Ishikawa (cell line): ENCODE measurements at regions not wholly inside any gene's neighbourhood (a gene's known extent, or its start where the extent isn't known, plus 50 kb on each side); places are given as distances from the start of the nearest gene placed in this dataset.

ENCODE experiments used
- CEBPB ChIP-seq: IDR thresholded peaks from 2 replicates; pipeline ENCODE4 v1.6.1; 2012
- CREB1 ChIP-seq: IDR thresholded peaks from 2 replicates; pipeline ENCODE4 v1.6.1; 2012; ENCODE audit warnings: low read depth
- EGR1 ChIP-seq: IDR thresholded peaks from 2 replicates; pipeline ENCODE4 v1.6.1; 2012
- EP300 ChIP-seq: IDR thresholded peaks from 2 replicates; pipeline ENCODE4 v1.6.1; 2012; ENCODE audit warnings: borderline replicate concordance
- FOXM1 ChIP-seq: IDR thresholded peaks from 2 replicates; pipeline ENCODE4 v1.6.1; 2012; ENCODE audit warnings: low read depth, borderline replicate concordance
- NFIC ChIP-seq: IDR thresholded peaks from 2 replicates; pipeline ENCODE4 v1.6.1; 2012
- RAD21 ChIP-seq: IDR thresholded peaks from 2 replicates; pipeline ENCODE4 v1.6.1; 2012; ENCODE audit warnings: low read depth
- REST ChIP-seq: IDR thresholded peaks from 2 replicates; pipeline ENCODE4 v1.6.1; 2012; ENCODE audit warnings: low read depth, mild to moderate bottlenecking
- TAF1 ChIP-seq: IDR thresholded peaks from 2 replicates; pipeline ENCODE4 v1.6.1; 2012; ENCODE audit warnings: low read depth, mild to moderate bottlenecking
- TCF12 ChIP-seq: IDR thresholded peaks from 2 replicates; pipeline ENCODE4 v1.6.1; 2012; ENCODE audit warnings: low read depth
- TEAD4 ChIP-seq: IDR thresholded peaks from 2 replicates; pipeline ENCODE4 v1.6.1; 2012
- USF1 ChIP-seq: IDR thresholded peaks from 2 replicates; pipeline ENCODE4 v1.6.1; 2012
- YY1 ChIP-seq: IDR thresholded peaks from 2 replicates; pipeline ENCODE4 v1.6.1; 2012; ENCODE audit warnings: low read depth
- ZBTB7A ChIP-seq: IDR thresholded peaks from 2 replicates; pipeline ENCODE4 v1.6.1; 2012; ENCODE audit warnings: low read depth
- TF ChIP-seq, protein P1 (sequence below): IDR thresholded peaks from 2 replicates; pipeline ENCODE4 v1.6.1; 2012

DNA sequence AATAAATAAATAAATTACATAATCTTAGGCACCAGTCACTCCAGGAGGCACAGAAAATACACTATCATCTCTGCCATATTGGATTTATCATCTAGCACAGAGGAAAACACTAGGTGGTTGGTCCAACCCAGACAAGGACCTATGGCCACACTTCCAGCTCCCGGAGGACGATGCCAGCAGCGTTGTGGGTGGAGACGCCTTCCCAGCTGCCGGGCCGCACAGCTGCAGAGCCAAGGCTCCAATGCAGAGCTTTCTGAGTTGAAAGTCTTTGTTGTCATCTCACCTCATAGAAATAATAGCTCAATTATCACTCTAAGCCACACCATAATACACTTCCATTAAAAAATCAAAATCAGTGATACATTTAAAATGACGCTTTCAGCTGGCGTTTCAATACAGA is 457.1 kb upstream of the SALL3 start:
- TF ChIP-seq FOXM1 (no peak), RAD21 (no peak), REST (no peak), CREB1 (no peak), ZBTB7A (no peak), EGR1 (no peak), NFIC (no peak), TEAD4 (no peak), EP300 (no peak)

DNA sequence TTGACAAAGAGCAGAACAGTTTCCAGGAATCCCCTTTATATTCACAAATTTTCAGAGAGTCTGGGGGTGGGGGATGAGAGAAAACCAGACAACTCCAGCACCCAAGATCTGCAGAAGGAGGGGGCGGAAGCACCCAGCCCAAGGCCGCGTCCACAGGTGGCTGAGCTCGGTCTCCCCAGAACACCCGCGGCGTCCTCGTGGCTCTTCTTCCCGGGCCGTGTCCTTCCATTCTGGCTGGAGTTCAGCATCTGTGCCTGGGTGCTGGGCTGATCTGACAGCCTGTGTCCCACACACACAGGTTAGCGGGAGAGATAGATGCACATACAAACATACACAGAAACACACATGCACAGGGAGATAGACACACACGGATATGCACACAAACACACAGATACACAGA is 455.8 kb upstream of the SALL3 start:
- TF ChIP-seq RAD21, result no peak

DNA sequence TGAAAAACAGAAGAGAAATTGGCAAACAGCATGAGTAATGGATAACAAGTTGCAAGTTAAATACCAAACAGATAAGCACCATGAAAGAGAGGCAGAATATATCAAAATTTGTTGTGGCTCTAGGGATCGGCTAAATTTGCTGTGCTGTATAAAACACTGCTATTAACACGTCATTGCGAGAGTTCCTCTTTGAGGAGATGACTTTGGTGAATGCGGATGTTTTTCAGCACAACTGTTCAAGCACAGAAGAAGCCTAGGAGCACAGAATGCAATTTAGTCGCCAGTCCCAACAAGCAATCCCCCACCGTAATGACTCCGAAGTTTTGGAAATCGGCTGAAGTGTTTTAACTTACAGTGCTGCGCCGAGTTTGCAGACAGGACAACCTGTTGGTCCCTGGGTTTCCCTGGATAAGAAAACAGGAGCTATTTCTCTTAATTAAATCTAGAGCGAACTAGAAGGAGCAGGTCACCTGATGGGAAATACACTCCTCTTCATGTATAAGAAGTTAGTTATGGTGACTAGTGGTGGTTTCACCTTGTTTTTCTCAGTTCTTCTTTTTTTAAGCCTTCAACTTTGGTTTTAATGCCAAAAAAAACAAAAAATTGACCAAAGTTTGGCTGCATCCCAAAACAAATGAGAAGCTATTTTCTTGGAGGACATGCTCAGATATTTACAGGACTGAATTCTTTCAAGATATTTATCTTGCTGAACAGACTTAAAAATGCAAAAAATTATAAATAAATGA is 454.1 kb upstream of the SALL3 start:
- TF ChIP-seq REST (no peak), TCF12 (no peak), CEBPB (no peak), FOXM1 (no peak), YY1 (no peak), TEAD4 (no peak), CREB1 (no peak), NFIC (no peak), ZBTB7A (no peak)
- TF ChIP-seq, protein P1, sequence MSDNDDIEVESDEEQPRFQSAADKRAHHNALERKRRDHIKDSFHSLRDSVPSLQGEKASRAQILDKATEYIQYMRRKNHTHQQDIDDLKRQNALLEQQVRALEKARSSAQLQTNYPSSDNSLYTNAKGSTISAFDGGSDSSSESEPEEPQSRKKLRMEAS, result no peak

- no peak for TF ChIP-seq TAF1
- TF ChIP-seq YY1, result no peak
- no peak for TF ChIP-seq ZBTB7A
- TF ChIP-seq REST, result no peak
- no peak for TF ChIP-seq EGR1
- TF ChIP-seq CREB1, result no peak
Measured at GRCh38 chr18:78526275-78526674, 453.3 kb upstream of the SALL3 start.

GRCh38 chr18:78526923-78527711 is 452.5 kb upstream of the SALL3 start:
- TF ChIP-seq FOXM1 (no peak), TCF12 (no peak), CREB1 (no peak)
- TF ChIP-seq, protein P1, result no peak

- TF ChIP-seq NFIC (no peak), ZBTB7A (no peak), EGR1 (no peak), CEBPB (no peak), FOXM1 (no peak), REST (no peak), EP300 (no peak), YY1 (no peak), USF1 (no peak)
- TF ChIP-seq, protein P1, result no peak
Measured at GRCh38 chr18:78527984-78528383, 451.6 kb upstream of the SALL3 start.
